ES-I3 (cell line): ENCODE measurements at regions not wholly inside any gene's neighbourhood (a gene's known extent, or its start where the extent isn't known, plus 50 kb on each side); places are given as distances from the start of the nearest gene placed in this dataset.

Source experiments
- H3K36me3 ChIP-seq: 2 replicates; pipeline ENCODE4 v1.6.1; 2013; ENCODE audit warnings: mild to moderate bottlenecking, low read length, control low read depth, moderate library complexity; ENCODE audit not compliant: insufficient read depth
- H3K4me1 ChIP-seq: 2 replicates; pipeline ENCODE4 v1.6.1; 2013; ENCODE audit warnings: mild to moderate bottlenecking, control low read depth, low read length; ENCODE audit not compliant: insufficient read depth
- H3K9ac ChIP-seq: 2 replicates; pipeline ENCODE4 v1.6.1; 2013; ENCODE audit warnings: low read depth, mild to moderate bottlenecking, low read length, moderate library complexity
- H3K9me3 ChIP-seq: 2 replicates; pipeline ENCODE4 v1.6.1; 2013; ENCODE audit warnings: mild to moderate bottlenecking, low read length, moderate library complexity; ENCODE audit not compliant: control insufficient read depth, insufficient read depth

GRCh38 chr10:33406596-33406995, 72.1 kb upstream of the NRP1 start:
- no peaks in the 10 kb centered on the region for H3K9me3 ChIP-seq
- H3K36me3 ChIP-seq, result no peaks in the 10 kb centered on the region
- H3K9ac ChIP-seq, result no peak overlapping the region
- H3K4me1 ChIP-seq, result no peaks in the 10 kb centered on the region

- H3K9ac ChIP-seq, result no peak overlapping the region
- H3K36me3 ChIP-seq, result no peaks in the 10 kb centered on the region
- H3K9me3 ChIP-seq, result no peaks in the 10 kb centered on the region
- H3K4me1 ChIP-seq, result no peaks in the 10 kb centered on the region
Observed at GRCh38 chr10:33402220-33403073, 68.0 kb upstream of the NRP1 start.

GRCh38 chr10:33401300-33401699, 66.8 kb upstream of the NRP1 start:
- Histone ChIP-seq H3K36me3 (no peaks in the 10 kb centered on the region), H3K9me3 (no peaks in the 10 kb centered on the region), H3K9ac (no peak overlapping the region), H3K4me1 (no peaks in the 10 kb centered on the region)

- Histone ChIP-seq H3K9ac (no peak overlapping the region), H3K4me1 (no peaks in the 10 kb centered on the region), H3K36me3 (no peaks in the 10 kb centered on the region), H3K9me3 (no peaks in the 10 kb centered on the region)
Observed at GRCh38 chr10:33398796-33399195, 64.3 kb upstream of the NRP1 start.

GRCh38 chr10:33396938-33397337, 62.5 kb upstream of the NRP1 start:
- H3K4me1 ChIP-seq, result no peaks in the 10 kb centered on the region
- H3K9ac ChIP-seq, result no peak overlapping the region
- no peaks in the 10 kb centered on the region for H3K9me3 ChIP-seq
- no peaks in the 10 kb centered on the region for H3K36me3 ChIP-seq

GRCh38 chr10:33396279-33396678, 61.8 kb upstream of the NRP1 start:
- no peaks in the 10 kb centered on the region for H3K36me3 ChIP-seq
- H3K9me3 ChIP-seq, result no peaks in the 10 kb centered on the region
- H3K9ac ChIP-seq, result no peak overlapping the region
- H3K4me1 ChIP-seq, result peaks cover 3% of the 10 kb centered on the region; the same call in 1 of the 2 replicates

- H3K36me3 ChIP-seq, result no peaks in the 10 kb centered on the region
Observed at GRCh38 chr10:33395201-33395600, 60.7 kb upstream of the NRP1 start.

GRCh38 chr10:33392706-33393105, 58.2 kb upstream of the NRP1 start:
- Histone ChIP-seq H3K9ac (no peak overlapping the region), H3K9me3 (no peaks in the 10 kb centered on the region), H3K36me3 (no peaks in the 10 kb centered on the region)

More at GRCh38 chr10:33395201-33395600, 60.7 kb upstream of the NRP1 start:
- H3K4me1 ChIP-seq, result peaks cover 3% of the 10 kb centered on the region; the same call in 1 of the 2 replicates
- no peaks in the 10 kb centered on the region for H3K9me3 ChIP-seq
- no peak overlapping the region for H3K9ac ChIP-seq

GRCh38 chr10:33391611-33392465, 57.4 kb upstream of the NRP1 start:
- H3K36me3 ChIP-seq, result no peaks in the 10 kb centered on the region
- no peaks in the 10 kb centered on the region for H3K9me3 ChIP-seq
- H3K4me1 ChIP-seq, result peaks cover 3% of the 10 kb centered on the region; the same call in 1 of the 2 replicates
- no peak overlapping the region for H3K9ac ChIP-seq

More at GRCh38 chr10:33392706-33393105, 58.2 kb upstream of the NRP1 start:
- H3K4me1 ChIP-seq, result peaks cover 3% of the 10 kb centered on the region; the same call in 1 of the 2 replicates

GRCh38 chr10:33390046-33390445, 55.6 kb upstream of the NRP1 start:
- Histone ChIP-seq H3K9me3 (no peaks in the 10 kb centered on the region), H3K36me3 (no peaks in the 10 kb centered on the region), H3K4me1 (peaks cover 3% of the 10 kb centered on the region; the same call in 1 of the 2 replicates), H3K9ac (no peak overlapping the region)

GRCh38 chr10:33388785-33389184, 54.3 kb upstream of the NRP1 start:
- no peaks in the 10 kb centered on the region for H3K9me3 ChIP-seq
- peaks cover 3% of the 10 kb centered on the region; the same call in 1 of the 2 replicates for H3K4me1 ChIP-seq
- no peaks in the 10 kb centered on the region for H3K36me3 ChIP-seq
- no peak overlapping the region for H3K9ac ChIP-seq

- peaks cover 3% of the 10 kb centered on the region; the same call in 1 of the 2 replicates for H3K4me1 ChIP-seq
- H3K36me3 ChIP-seq, result no peaks in the 10 kb centered on the region
- H3K9ac ChIP-seq, result no peak overlapping the region
- no peaks in the 10 kb centered on the region for H3K9me3 ChIP-seq
Observed at GRCh38 chr10:33388382-33388781, 53.9 kb upstream of the NRP1 start.

GRCh38 chr10:33387720-33388119, 53.3 kb upstream of the NRP1 start:
- no peak overlapping the region for H3K9ac ChIP-seq
- no peaks in the 10 kb centered on the region for H3K9me3 ChIP-seq
- peaks cover 3% of the 10 kb centered on the region; the same call in 1 of the 2 replicates for H3K4me1 ChIP-seq
- no peaks in the 10 kb centered on the region for H3K36me3 ChIP-seq

- H3K9ac ChIP-seq, result no peak overlapping the region
- H3K4me1 ChIP-seq, result peaks cover 3% of the 10 kb centered on the region; the same call in 1 of the 2 replicates
- no peaks in the 10 kb centered on the region for H3K36me3 ChIP-seq
- H3K9me3 ChIP-seq, result no peaks in the 10 kb centered on the region
Observed at GRCh38 chr10:33386926-33387325, 52.5 kb upstream of the NRP1 start.
